Suprapubic skin (tissue), 4 donors: ENCODE measurements at regions not wholly inside any gene's neighbourhood (a gene's known extent, or its start where the extent isn't known, plus 50 kb on each side); places are given as distances from the start of the nearest gene placed in this dataset.

ENCODE experiments used
- DNase-seq, 2 donors: peaks; one replicate each; pipeline ENCODE4 v3.0.0-alpha.2; 2019; ENCODE audit warnings: low spot score in 2 of 2
- H3K27ac ChIP-seq: fragments of 200-600 bp; sonication (generic); one replicate; pipeline ENCODE4 v1.5.1; 2019
- H3K27me3 ChIP-seq: fragments of 200-600 bp; sonication (generic); one replicate; pipeline ENCODE4 v1.5.1; 2019
- H3K36me3 ChIP-seq: fragments of 200-600 bp; sonication (generic); one replicate; pipeline ENCODE4 v1.5.1; 2019
- H3K4me1 ChIP-seq: fragments of 200-600 bp; sonication (generic); one replicate; pipeline ENCODE4 v1.5.1; 2019
- H3K4me3 ChIP-seq: fragments of 200-600 bp; sonication (generic); one replicate; pipeline ENCODE4 v1.5.1; 2019; ENCODE audit warnings: mild to moderate bottlenecking
- H3K9me3 ChIP-seq: fragments of 200-600 bp; sonication (generic); one replicate; pipeline ENCODE4 v1.5.1; 2019
- EP300 ChIP-seq: sonication (generic); formaldehyde crosslinking; IDR thresholded peaks from one replicate; pipeline ENCODE4 v1.6.1; 2017; ENCODE audit warnings: antibody characterized with exemption
- POLR2A ChIP-seq, 2 donors: fragments of 450-650 bp; IDR thresholded peaks; one replicate each; pipeline ENCODE4 v1.6.1; 2017; ENCODE audit warnings: antibody characterized with exemption in 2 of 2, mild to moderate bottlenecking in 2 of 2, moderate library complexity in 2 of 2
- POLR2AphosphoS5 ChIP-seq, 3 donors: sonication (generic); formaldehyde crosslinking; IDR thresholded peaks; one replicate each; pipeline ENCODE4 v1.6.1; 2017; ENCODE audit warnings: antibody characterized with exemption in 3 of 3
- WGBS: methylation state at CpG from one replicate; pipeline ENCODE4 v1.1.5; 2018; 5-methylcytosine and 5-hydroxymethylcytosine counted together
- TF ChIP-seq, protein P1 (sequence below), 2 donors: fragments of 200-600 bp in 1 of 2; fragments of 450-650 bp in 1 of 2; sonication (generic) in 1 of 2; IDR thresholded peaks; one replicate each; pipeline ENCODE4 v1.5.1; 2016 to 2019; ENCODE audit warnings: antibody characterized with exemption in 2 of 2, mild to moderate bottlenecking in 1 of 2, moderate library complexity in 1 of 2

DNA sequence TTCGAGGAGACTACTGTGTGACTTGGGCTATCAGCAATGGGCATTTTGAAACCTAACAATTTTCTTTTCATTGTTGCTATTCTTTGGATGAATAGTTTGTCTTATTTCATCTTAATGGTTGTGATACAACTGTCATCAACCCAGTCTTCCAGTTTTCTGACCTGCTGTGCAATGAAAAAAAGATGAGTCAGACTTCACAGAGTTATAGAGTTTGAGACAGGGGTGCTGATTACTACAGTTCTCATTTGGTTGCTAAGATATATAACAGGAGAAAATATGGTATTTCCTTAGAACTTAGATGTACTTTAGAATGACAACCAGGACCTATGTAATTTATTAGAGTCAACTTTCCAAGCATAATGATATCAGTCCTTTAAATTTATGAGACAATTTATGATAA lies 564.4 kb upstream of the NUDT12 start:
- Histone ChIP-seq H3K9me3 (no peaks in the 10 kb centered on the region), H3K4me1 (no peaks in the 10 kb centered on the region), H3K36me3 (no peaks in the 10 kb centered on the region), H3K27ac (no peak overlapping the region), H3K27me3 (no peaks in the 10 kb centered on the region), H3K4me3 (no peak overlapping the region)
- TF ChIP-seq POLR2A (IDR thresholded peaks at IDR 0.05) = no peak
- TF ChIP-seq, protein P1, sequence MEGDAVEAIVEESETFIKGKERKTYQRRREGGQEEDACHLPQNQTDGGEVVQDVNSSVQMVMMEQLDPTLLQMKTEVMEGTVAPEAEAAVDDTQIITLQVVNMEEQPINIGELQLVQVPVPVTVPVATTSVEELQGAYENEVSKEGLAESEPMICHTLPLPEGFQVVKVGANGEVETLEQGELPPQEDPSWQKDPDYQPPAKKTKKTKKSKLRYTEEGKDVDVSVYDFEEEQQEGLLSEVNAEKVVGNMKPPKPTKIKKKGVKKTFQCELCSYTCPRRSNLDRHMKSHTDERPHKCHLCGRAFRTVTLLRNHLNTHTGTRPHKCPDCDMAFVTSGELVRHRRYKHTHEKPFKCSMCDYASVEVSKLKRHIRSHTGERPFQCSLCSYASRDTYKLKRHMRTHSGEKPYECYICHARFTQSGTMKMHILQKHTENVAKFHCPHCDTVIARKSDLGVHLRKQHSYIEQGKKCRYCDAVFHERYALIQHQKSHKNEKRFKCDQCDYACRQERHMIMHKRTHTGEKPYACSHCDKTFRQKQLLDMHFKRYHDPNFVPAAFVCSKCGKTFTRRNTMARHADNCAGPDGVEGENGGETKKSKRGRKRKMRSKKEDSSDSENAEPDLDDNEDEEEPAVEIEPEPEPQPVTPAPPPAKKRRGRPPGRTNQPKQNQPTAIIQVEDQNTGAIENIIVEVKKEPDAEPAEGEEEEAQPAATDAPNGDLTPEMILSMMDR (IDR thresholded peaks at IDR 0.05) = no peak
- no peak for TF ChIP-seq POLR2AphosphoS5 (IDR thresholded peaks at IDR 0.05)
- TF ChIP-seq EP300 = no peak
- WGBS = 76% methylated on average over 1 of the region's 1 CpG
- DNase-seq = no peak

DNA sequence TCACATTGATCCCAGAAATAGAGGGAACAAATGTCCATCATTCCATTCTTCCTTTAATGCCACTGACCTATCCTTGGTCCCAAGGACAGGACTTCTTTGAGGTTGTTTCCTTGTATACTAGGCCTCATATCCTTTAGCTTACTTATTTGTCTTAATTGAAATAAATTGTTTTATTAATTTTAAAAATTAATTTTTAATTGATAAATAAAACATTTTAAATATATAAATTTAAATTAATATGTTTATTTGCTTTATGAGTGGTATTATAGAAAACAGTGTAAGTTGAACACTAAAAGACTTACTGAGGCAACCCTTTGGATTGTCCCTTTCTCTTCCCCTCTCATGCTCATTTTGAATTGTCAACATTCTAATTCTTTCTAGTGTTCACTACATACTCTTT lies 556.9 kb upstream of the NUDT12 start:
- no peak overlapping the region for H3K27ac ChIP-seq
- H3K36me3 ChIP-seq = no peaks in the 10 kb centered on the region
- H3K9me3 ChIP-seq = no peaks in the 10 kb centered on the region
- H3K4me3 ChIP-seq = no peak overlapping the region
- TF ChIP-seq, protein P1 (IDR thresholded peaks at IDR 0.05) = no peak
- TF ChIP-seq EP300 (no peak), POLR2AphosphoS5 (IDR thresholded peaks at IDR 0.05) (no peak), POLR2A (IDR thresholded peaks at IDR 0.05) (no peak)
- DNase-seq = no peak
- no peaks in the 10 kb centered on the region for H3K27me3 ChIP-seq
- H3K4me1 ChIP-seq = no peaks in the 10 kb centered on the region

DNA sequence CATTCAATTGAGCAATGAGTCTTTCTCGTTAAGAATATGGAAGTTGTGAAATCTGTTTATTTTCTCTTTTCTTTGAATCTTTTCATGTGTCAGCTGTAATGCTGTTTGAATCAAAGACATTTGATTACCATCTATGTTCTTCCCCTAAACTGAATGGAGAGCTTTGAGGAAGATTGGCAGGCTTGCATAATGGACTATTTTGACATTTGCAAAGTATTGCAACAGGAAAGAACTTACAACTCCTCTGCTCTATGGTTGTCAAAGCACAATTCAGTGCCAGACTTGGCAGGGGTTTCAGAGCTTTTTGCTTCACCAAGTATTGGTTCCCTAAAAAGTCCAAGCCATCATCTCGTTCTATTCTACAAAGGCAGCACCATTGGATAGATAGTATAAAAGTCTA lies 549.0 kb upstream of the NUDT12 start:
- no peaks in the 10 kb centered on the region for H3K27me3 ChIP-seq
- H3K4me3 ChIP-seq = no peak overlapping the region
- DNase-seq = no peak
- no peaks in the 10 kb centered on the region for H3K4me1 ChIP-seq
- H3K27ac ChIP-seq = no peak overlapping the region
- H3K9me3 ChIP-seq = no peaks in the 10 kb centered on the region
- no peaks in the 10 kb centered on the region for H3K36me3 ChIP-seq
- TF ChIP-seq EP300 (no peak), POLR2AphosphoS5 (IDR thresholded peaks at IDR 0.05) (no peak), POLR2A (IDR thresholded peaks at IDR 0.05) (no peak)
- TF ChIP-seq, protein P1 (IDR thresholded peaks at IDR 0.05) = no peak
- 64% methylated on average over 2 of the region's 2 CpGs for WGBS

DNA sequence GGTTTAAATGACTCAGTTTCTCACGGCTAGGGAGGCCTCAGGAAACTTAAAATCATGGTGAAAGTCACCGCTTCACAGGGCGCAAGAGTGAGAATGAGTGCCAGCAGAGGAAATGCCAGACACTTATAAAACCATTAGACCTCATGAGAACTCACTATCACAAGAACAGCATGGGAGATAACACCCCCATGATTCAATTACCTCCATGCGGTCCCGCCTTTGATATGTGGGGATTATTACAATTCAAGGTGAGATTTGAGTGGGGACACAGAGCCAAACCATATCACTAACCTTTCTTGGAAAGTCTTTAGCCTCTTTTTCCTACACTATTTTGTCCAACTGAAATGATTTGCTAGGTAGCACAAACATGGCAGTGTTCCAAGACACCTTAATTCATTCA lies 533.9 kb upstream of the NUDT12 start:
- H3K4me3 ChIP-seq = no peak overlapping the region
- TF ChIP-seq POLR2A (IDR thresholded peaks at IDR 0.05) = no peak
- TF ChIP-seq EP300 = no peak
- TF ChIP-seq, protein P1 (IDR thresholded peaks at IDR 0.05) = no peak
- TF ChIP-seq POLR2AphosphoS5 (IDR thresholded peaks at IDR 0.05) = no peak
- 91% methylated on average over 5 of the region's 5 CpGs for WGBS
- H3K9me3 ChIP-seq = no peaks in the 10 kb centered on the region
- DNase-seq = no peak
- no peak overlapping the region for H3K27ac ChIP-seq
- no peaks in the 10 kb centered on the region for H3K36me3 ChIP-seq
- no peaks in the 10 kb centered on the region for H3K27me3 ChIP-seq
- no peaks in the 10 kb centered on the region for H3K4me1 ChIP-seq

DNA sequence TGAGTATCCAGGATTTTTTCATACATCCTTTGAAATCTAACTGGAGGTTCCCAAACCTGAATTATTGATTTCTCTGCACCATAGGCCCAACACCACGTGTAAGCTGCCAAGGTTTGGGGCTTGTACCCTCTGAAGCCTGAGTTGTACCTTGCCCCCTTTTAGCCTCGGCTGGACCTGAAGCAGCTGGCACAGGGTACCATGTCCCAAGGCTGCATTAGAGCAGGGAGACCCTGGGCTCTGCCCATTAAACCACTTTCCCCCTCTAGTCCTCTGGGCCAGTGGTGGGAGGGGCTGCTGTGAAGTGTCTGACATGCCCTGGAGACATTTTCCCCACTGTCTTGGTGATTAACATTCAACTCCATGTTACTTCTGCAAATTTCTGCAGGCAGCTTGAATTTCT lies 532.9 kb upstream of the NUDT12 start:
- no peak overlapping the region for H3K27ac ChIP-seq
- no peaks in the 10 kb centered on the region for H3K9me3 ChIP-seq
- H3K27me3 ChIP-seq = no peaks in the 10 kb centered on the region
- no peaks in the 10 kb centered on the region for H3K36me3 ChIP-seq
- 79% methylated on average over 2 of the region's 2 CpGs for WGBS
- no peak for DNase-seq
- no peak for TF ChIP-seq POLR2AphosphoS5 (IDR thresholded peaks at IDR 0.05)
- no peak for TF ChIP-seq EP300
- TF ChIP-seq, protein P1 (IDR thresholded peaks at IDR 0.05) = no peak
- TF ChIP-seq POLR2A (IDR thresholded peaks at IDR 0.05) = no peak
- H3K4me3 ChIP-seq = no peak overlapping the region
- H3K4me1 ChIP-seq = no peaks in the 10 kb centered on the region
